Skeletal muscle tissue (tissue), 3 donors: ENCODE measurements at regions not wholly inside any gene's neighbourhood (a gene's known extent, or its start where the extent isn't known, plus 50 kb on each side); places are given as distances from the start of the nearest gene placed in this dataset.

ENCODE experiments used
- H3K27ac ChIP-seq: one replicate; pipeline ENCODE4 v1.7.0; 2013; ENCODE audit warnings: mild to moderate bottlenecking, low read depth, low read length, inconsistent platforms
- H3K27me3 ChIP-seq, 3 donors: one replicate each; pipeline ENCODE4 v1.7.0; 2013; ENCODE audit warnings: low read length in 3 of 3; ENCODE audit not compliant: control insufficient read depth in 3 of 3, insufficient read depth in 3 of 3
- H3K36me3 ChIP-seq, 3 donors: one replicate each; pipeline ENCODE4 v1.7.0; 2013; ENCODE audit warnings: low read length in 3 of 3; ENCODE audit not compliant: control insufficient read depth in 3 of 3, insufficient read depth in 3 of 3
- H3K4me1 ChIP-seq, 3 donors: one replicate each; pipeline ENCODE4 v1.7.0; 2013; ENCODE audit warnings: low read length in 3 of 3, mild to moderate bottlenecking in 3 of 3; ENCODE audit not compliant: control insufficient read depth in 3 of 3, insufficient read depth in 3 of 3
- H3K4me3 ChIP-seq, 3 donors: one replicate each; pipeline ENCODE4 v1.7.0; 2013; ENCODE audit warnings: low read length in 3 of 3
- H3K9ac ChIP-seq, 3 donors: one replicate each; pipeline ENCODE4 v1.7.0; 2013; ENCODE audit warnings: low read length in 3 of 3, mild to moderate bottlenecking in 3 of 3, moderate library complexity in 2 of 3, low read depth in 1 of 3
- H3K9me3 ChIP-seq, 3 donors: one replicate each; pipeline ENCODE4 v1.7.0; 2013; ENCODE audit warnings: low read length in 3 of 3; ENCODE audit not compliant: control insufficient read depth in 3 of 3
- donor health status: Osteomylitis.

GRCh38 chr13:85652491-85652890, 146.7 kb downstream of the SLITRK6 start:
- Histone ChIP-seq H3K9ac (no peak overlapping the region), H3K36me3 (no peaks in the 10 kb centered on the region), H3K27me3 (no peaks in the 10 kb centered on the region), H3K4me1 (no peaks in the 10 kb centered on the region), H3K4me3 (no peak overlapping the region), H3K27ac (no peak overlapping the region), H3K9me3 (no peaks in the 10 kb centered on the region)

- Histone ChIP-seq H3K9ac (no peak overlapping the region), H3K4me3 (no peak overlapping the region), H3K27ac (no peak overlapping the region), H3K4me1 (no peaks in the 10 kb centered on the region), H3K36me3 (no peaks in the 10 kb centered on the region), H3K27me3 (no peaks in the 10 kb centered on the region), H3K9me3 (no peaks in the 10 kb centered on the region)
These were observed 147.8 kb downstream of the SLITRK6 start for GRCh38 chr13:85651440-85651839.

GRCh38 chr13:85650613-85651012, 148.6 kb downstream of the SLITRK6 start:
- H3K4me3 ChIP-seq: no peak overlapping the region
- no peaks in the 10 kb centered on the region for H3K36me3 ChIP-seq
- H3K27me3 ChIP-seq: no peaks in the 10 kb centered on the region
- no peaks in the 10 kb centered on the region for H3K9me3 ChIP-seq
- no peaks in the 10 kb centered on the region for H3K4me1 ChIP-seq
- H3K9ac ChIP-seq: no peak overlapping the region
- no peak overlapping the region for H3K27ac ChIP-seq

- Histone ChIP-seq H3K9me3 (peaks cover 0 to 2% (median 0%) of the 10 kb centered on the region in 3 donors), H3K36me3 (no peaks in the 10 kb centered on the region), H3K4me3 (no peak overlapping the region), H3K9ac (no peak overlapping the region), H3K27ac (no peak overlapping the region), H3K27me3 (no peaks in the 10 kb centered on the region), H3K4me1 (no peaks in the 10 kb centered on the region)
These were observed 158.5 kb downstream of the SLITRK6 start for GRCh38 chr13:85640727-85641126.

- Histone ChIP-seq H3K9me3 (peaks cover 0 to 2% (median 0%) of the 10 kb centered on the region in 3 donors), H3K9ac (no peak overlapping the region), H3K27me3 (no peaks in the 10 kb centered on the region), H3K4me3 (no peak overlapping the region), H3K27ac (no peak overlapping the region), H3K36me3 (no peaks in the 10 kb centered on the region), H3K4me1 (no peaks in the 10 kb centered on the region)
These were observed 160.3 kb downstream of the SLITRK6 start for GRCh38 chr13:85638815-85639393.

GRCh38 chr13:85638265-85638664, 161.0 kb downstream of the SLITRK6 start:
- Histone ChIP-seq H3K9me3 (peaks cover 0 to 2% (median 0%) of the 10 kb centered on the region in 3 donors), H3K27ac (no peak overlapping the region), H3K4me3 (no peak overlapping the region), H3K27me3 (no peaks in the 10 kb centered on the region), H3K4me1 (no peaks in the 10 kb centered on the region), H3K9ac (no peak overlapping the region), H3K36me3 (no peaks in the 10 kb centered on the region)

- no peaks in the 10 kb centered on the region for H3K36me3 ChIP-seq
- no peak overlapping the region for H3K27ac ChIP-seq
- H3K4me3 ChIP-seq: no peak overlapping the region
- no peaks in the 10 kb centered on the region for H3K9me3 ChIP-seq
- no peak overlapping the region for H3K9ac ChIP-seq
- H3K4me1 ChIP-seq: no peaks in the 10 kb centered on the region
- no peaks in the 10 kb centered on the region for H3K27me3 ChIP-seq
These were observed 166.6 kb downstream of the SLITRK6 start for GRCh38 chr13:85632526-85633195.

GRCh38 chr13:85631801-85632200, 167.4 kb downstream of the SLITRK6 start:
- no peak overlapping the region for H3K4me3 ChIP-seq
- no peak overlapping the region for H3K9ac ChIP-seq
- H3K36me3 ChIP-seq: no peaks in the 10 kb centered on the region
- H3K4me1 ChIP-seq: no peaks in the 10 kb centered on the region
- no peaks in the 10 kb centered on the region for H3K27me3 ChIP-seq
- no peaks in the 10 kb centered on the region for H3K9me3 ChIP-seq
- H3K27ac ChIP-seq: no peak overlapping the region

GRCh38 chr13:85626603-85627002, 172.6 kb downstream of the SLITRK6 start:
- no peak overlapping the region for H3K27ac ChIP-seq
- H3K36me3 ChIP-seq: no peaks in the 10 kb centered on the region
- H3K4me1 ChIP-seq: no peaks in the 10 kb centered on the region
- no peaks in the 10 kb centered on the region for H3K9me3 ChIP-seq
- H3K9ac ChIP-seq: no peak overlapping the region
- H3K27me3 ChIP-seq: no peaks in the 10 kb centered on the region
- no peak overlapping the region for H3K4me3 ChIP-seq

GRCh38 chr13:85619321-85619720, 179.9 kb downstream of the SLITRK6 start:
- Histone ChIP-seq H3K27me3 (no peaks in the 10 kb centered on the region), H3K4me3 (no peak overlapping the region), H3K27ac (no peak overlapping the region), H3K9ac (no peak overlapping the region), H3K36me3 (no peaks in the 10 kb centered on the region), H3K9me3 (no peaks in the 10 kb centered on the region), H3K4me1 (no peaks in the 10 kb centered on the region)
